GM12865 (cell line): ENCODE measurements at regions not wholly inside any gene's neighbourhood (a gene's known extent, or its start where the extent isn't known, plus 50 kb on each side); places are given as distances from the start of the nearest gene placed in this dataset.

Experiments
- DNase-seq: peaks from one replicate; pipeline ENCODE4 v3.0.0; 2010; ENCODE audit warnings: low read depth
- H3K4me3 ChIP-seq: 2 replicates; pipeline ENCODE4 v1.5.1; 2011; ENCODE audit warnings: mild to moderate bottlenecking, low read depth, low read length, control low read depth
- TF ChIP-seq, protein P1 (sequence below): IDR thresholded peaks from 2 replicates; pipeline ENCODE4 v1.5.1; 2011; ENCODE audit warnings: low read length, control low read depth, low read depth, inconsistent platforms; ENCODE audit not compliant: insufficient read depth; ENCODE audit errors: missing control alignments

DNA sequence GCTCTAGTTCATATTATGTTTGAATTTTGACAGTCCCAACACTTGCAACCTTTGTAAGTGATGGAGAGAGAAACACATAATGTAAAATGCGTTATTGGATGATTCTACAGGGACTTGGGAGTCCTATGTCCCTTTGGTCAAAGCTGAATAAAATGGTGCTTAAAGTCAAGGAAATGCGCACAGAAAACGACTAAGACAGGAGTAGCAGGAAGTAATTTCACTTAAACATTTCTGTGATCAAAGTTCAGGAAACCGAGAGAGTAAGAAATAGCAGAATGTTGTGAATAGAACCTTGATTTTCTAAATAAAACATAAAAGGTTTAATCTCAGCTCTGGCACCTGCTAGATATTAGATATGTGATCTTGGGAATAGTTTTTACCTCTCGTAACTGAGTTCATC is 2339.2 kb downstream of the MAT2B start:
- TF ChIP-seq, protein P1, sequence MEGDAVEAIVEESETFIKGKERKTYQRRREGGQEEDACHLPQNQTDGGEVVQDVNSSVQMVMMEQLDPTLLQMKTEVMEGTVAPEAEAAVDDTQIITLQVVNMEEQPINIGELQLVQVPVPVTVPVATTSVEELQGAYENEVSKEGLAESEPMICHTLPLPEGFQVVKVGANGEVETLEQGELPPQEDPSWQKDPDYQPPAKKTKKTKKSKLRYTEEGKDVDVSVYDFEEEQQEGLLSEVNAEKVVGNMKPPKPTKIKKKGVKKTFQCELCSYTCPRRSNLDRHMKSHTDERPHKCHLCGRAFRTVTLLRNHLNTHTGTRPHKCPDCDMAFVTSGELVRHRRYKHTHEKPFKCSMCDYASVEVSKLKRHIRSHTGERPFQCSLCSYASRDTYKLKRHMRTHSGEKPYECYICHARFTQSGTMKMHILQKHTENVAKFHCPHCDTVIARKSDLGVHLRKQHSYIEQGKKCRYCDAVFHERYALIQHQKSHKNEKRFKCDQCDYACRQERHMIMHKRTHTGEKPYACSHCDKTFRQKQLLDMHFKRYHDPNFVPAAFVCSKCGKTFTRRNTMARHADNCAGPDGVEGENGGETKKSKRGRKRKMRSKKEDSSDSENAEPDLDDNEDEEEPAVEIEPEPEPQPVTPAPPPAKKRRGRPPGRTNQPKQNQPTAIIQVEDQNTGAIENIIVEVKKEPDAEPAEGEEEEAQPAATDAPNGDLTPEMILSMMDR, result no peak
- DNase-seq, result no peak
- H3K4me3 ChIP-seq, result no peak overlapping the region

GRCh38 chr5:165858118-165858517 is 2352.7 kb downstream of the MAT2B start:
- TF ChIP-seq, protein P1, result no peak
- H3K4me3 ChIP-seq, result no peak overlapping the region
- DNase-seq, result no peak

DNA sequence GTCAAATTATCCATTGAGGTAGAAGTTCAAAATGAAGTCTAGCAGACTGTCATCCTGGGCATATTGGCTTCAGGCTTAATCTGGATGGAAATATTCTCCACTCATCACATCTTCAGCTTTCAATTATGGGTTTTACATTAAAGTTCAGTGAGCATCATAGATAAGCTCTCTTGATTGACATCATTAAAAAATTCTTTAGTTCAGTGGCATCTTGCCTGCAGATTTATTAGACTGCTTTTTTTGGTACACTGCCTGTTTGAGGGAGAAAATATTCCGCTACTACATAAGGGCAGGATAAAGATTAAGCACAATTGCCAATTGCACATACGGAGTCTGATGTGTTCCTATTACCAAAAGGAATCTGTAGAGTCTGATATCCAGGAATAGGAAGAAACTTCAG is 2353.8 kb downstream of the MAT2B start:
- H3K4me3 ChIP-seq, result no peak overlapping the region
- no peak for DNase-seq
- TF ChIP-seq, protein P1, result no peak

DNA sequence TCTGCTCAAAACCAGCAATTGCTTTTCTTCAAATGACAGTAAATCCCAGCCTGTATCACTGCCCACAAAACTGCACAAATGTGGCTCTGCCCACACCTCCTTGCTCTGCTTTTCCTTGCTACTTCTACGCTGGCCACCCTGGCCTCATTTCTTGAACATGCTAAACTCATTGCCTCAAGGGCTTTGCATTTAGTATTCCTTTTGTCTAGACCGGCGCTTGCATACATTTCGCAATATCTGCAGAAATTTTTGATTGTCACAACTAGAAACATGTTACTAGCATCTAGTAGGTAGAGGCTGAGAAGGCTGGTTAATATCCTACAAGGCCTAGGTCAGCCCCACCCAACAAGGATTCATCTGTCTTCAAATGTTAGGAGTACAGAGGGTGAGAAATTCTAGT is 2357.8 kb downstream of the MAT2B start:
- H3K4me3 ChIP-seq, result no peak overlapping the region
- DNase-seq, result no peak
- TF ChIP-seq, protein P1, result no peak

DNA sequence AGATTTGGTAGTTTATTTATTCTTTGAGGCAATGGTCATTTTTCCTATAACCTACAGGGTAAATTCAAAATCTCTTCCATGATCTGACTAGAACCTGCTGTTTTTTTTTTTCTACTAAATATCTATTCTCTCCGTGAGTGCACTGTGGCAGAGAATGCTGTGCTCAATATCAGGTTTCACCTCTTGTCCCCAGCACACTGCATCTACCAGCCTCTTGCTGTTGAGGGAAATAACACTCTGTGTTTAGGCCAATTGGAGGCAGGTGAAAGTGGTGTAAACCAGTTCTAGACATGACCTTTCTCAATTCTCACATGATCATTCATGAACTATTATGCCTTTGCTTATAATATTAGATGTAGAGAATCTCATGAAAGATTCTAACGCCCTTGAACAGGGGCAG is 2365.9 kb downstream of the MAT2B start:
- H3K4me3 ChIP-seq, result no peak overlapping the region
- no peak for DNase-seq
- TF ChIP-seq, protein P1, result no peak

- TF ChIP-seq, protein P1, result no peak
- no peak overlapping the region for H3K4me3 ChIP-seq
- no peak for DNase-seq
Measured at GRCh38 chr5:165874851-165875250, 2369.4 kb downstream of the MAT2B start.

DNA sequence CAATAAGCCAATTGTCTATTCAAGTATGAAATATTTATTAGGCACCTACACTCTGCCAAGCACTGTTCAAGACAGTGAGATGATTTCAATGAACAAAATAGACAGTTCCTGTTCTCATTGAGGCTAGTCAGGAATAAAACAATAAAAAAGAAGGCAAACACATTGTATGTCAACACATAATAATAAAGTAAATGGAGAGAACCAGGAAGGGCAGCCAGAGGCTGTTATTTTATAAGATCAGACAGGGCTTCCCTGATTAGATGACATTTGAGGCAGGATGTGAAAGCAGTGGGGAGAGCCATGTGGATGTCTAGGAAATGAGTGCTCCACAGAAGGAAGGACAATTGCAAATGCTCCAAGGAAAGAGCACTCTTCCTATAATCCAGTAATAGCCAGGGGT is 2371.1 kb downstream of the MAT2B start:
- H3K4me3 ChIP-seq, result no peak overlapping the region
- no peak for DNase-seq
- TF ChIP-seq, protein P1, result no peak
